ENCODE measurements at regions not wholly inside any gene's neighbourhood (a gene's known extent, or its start where the extent isn't known, plus 50 kb on each side); places are given as distances from the start of the nearest gene placed in this dataset.

DNA sequence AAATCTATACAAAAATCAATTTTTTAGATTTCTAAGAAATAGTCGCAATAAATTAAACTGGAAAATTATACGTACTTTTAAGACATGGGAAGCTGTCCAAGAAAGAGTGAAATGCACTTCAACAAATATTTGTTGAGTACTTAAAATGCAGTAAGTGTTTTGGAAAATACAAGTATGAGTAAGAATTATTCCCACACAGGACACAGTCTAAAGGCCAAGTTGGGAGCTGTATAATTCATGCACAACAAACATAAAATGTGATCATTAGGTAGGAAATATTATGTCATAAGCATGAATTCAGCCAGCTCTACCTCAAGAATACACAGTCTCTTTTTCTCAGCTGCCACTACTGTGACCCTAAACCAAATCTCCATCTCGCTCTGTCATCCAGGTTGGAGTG is 267.6 kb downstream of the CNTN3 start:
- Histone ChIP-seq H3K27me3 (no peaks in the 10 kb centered on the region), H3K27ac (no peak overlapping the region), H3K36me3 (no peaks in the 10 kb centered on the region), H3K4me3 (no peak overlapping the region), H3K9me3 (no peaks in the 10 kb centered on the region), H3K4me1 (no peaks in the 10 kb centered on the region)
- no peak for DNase-seq
- TF ChIP-seq, protein P1, sequence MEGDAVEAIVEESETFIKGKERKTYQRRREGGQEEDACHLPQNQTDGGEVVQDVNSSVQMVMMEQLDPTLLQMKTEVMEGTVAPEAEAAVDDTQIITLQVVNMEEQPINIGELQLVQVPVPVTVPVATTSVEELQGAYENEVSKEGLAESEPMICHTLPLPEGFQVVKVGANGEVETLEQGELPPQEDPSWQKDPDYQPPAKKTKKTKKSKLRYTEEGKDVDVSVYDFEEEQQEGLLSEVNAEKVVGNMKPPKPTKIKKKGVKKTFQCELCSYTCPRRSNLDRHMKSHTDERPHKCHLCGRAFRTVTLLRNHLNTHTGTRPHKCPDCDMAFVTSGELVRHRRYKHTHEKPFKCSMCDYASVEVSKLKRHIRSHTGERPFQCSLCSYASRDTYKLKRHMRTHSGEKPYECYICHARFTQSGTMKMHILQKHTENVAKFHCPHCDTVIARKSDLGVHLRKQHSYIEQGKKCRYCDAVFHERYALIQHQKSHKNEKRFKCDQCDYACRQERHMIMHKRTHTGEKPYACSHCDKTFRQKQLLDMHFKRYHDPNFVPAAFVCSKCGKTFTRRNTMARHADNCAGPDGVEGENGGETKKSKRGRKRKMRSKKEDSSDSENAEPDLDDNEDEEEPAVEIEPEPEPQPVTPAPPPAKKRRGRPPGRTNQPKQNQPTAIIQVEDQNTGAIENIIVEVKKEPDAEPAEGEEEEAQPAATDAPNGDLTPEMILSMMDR (IDR thresholded peaks at IDR 0.05): no peak
- intact Hi-C loops (cut with DNase I; ENCODE audit: low total_unique reads): no loop called here

DNA sequence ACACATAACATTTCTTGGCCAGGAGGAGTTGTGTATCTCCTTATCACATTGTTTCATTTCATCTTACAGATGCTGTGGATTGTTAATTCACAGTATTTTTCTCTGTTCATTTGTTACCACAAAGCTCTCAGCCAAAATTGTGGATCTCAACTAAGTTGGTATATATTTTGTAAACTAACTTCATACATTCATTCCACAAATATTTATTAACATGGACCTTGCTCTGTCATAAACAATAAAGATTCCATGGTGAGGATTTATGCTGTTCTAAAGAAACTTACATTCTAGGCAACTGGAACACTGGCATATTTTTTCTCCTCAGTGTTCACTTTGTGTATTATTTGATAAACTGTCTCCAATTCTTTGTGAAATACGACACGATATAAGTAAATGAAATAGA is 268.8 kb downstream of the CNTN3 start:
- Histone ChIP-seq H3K27ac (no peak overlapping the region), H3K9me3 (no peaks in the 10 kb centered on the region), H3K4me1 (no peaks in the 10 kb centered on the region), H3K27me3 (no peaks in the 10 kb centered on the region), H3K36me3 (no peaks in the 10 kb centered on the region), H3K4me3 (no peak overlapping the region)
- intact Hi-C loops (cut with DNase I; ENCODE audit: low total_unique reads): no loop called here
- no peak for DNase-seq
- TF ChIP-seq, protein P1 (IDR thresholded peaks at IDR 0.05): no peak

DNA sequence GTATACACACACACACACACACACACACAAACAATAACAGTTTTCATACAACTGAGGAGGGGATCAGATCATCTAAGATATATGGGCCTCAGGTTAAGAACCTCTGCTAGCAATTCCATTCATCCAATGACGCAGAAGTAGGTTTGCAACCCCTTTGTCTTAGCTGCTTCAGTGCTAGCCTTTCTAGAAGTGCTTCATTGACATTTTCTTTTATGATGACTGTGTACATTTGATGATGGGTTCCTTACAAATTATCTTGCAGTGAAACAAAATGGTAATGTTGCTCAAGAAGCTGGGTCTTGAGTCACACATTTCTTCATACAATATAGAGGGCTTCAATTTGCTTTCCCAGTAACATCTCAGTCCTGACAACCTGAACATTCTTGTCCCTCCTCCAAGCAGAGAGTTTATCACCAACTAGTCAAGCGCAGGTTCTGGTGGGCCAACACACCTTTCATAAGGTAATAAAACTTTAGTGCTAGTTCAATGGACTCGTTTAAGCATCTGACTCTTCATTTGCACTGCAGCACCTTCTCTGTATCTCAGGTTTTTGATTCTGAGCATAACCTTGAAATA is 269.5 kb downstream of the CNTN3 start:
- intact Hi-C loops (cut with DNase I; ENCODE audit: low total_unique reads): no loop called here
- no peak for DNase-seq
- H3K27me3 ChIP-seq: no peaks in the 10 kb centered on the region

DNA sequence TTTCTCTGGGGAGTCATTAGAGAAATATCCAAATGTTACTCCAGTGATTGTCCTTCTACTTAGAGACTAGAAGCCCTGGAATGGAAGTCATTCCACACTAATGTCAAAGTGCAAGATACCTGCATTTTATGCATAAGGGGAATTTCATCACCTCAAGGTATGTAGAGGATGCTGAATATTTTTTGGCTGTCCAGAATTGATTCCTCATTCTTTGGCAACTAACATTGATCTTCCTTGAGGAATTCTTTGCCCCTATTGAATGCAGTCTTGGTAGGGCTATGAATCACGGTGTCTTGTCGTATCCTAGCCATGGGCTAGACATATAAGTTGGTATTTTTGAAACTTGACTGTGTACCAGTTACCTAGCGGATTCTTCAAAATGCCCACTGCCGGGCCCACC is 271.1 kb downstream of the CNTN3 start:
- Histone ChIP-seq H3K27ac (no peak overlapping the region), H3K36me3 (no peaks in the 10 kb centered on the region), H3K27me3 (no peaks in the 10 kb centered on the region), H3K4me3 (no peak overlapping the region), H3K9me3 (no peaks in the 10 kb centered on the region), H3K4me1 (no peaks in the 10 kb centered on the region)
- no peak for DNase-seq
- intact Hi-C loops (cut with DNase I; ENCODE audit: low total_unique reads): no loop called here
- TF ChIP-seq, protein P1 (IDR thresholded peaks at IDR 0.05): no peak

More for the DNA sequence above, 269.5 kb downstream of the CNTN3 start:
- TF ChIP-seq, protein P1 (IDR thresholded peaks at IDR 0.05): no peak
- no peaks in the 10 kb centered on the region for H3K4me1 ChIP-seq
- no peak overlapping the region for H3K27ac ChIP-seq
- no peaks in the 10 kb centered on the region for H3K36me3 ChIP-seq
- H3K9me3 ChIP-seq: no peaks in the 10 kb centered on the region
- no peak overlapping the region for H3K4me3 ChIP-seq

DNA sequence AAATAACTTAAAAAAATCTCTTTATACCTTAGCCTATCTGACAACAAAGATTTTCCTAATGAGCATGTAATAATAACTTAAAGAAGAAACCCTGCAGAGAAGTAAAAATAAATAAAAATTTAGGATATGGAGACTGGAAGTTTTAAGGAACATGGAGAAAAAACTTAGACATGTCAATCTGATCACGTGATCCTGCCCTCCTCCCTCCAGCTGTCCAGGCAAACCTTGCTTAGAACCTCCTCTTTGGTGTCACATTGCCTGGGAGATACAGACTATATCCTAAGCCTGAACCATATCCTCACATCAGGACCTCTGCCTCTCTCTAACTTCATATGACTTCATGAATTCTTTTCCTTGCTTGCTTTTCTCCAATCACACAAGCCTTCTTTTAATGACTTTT is 275.5 kb downstream of the CNTN3 start:
- Histone ChIP-seq H3K27ac (no peak overlapping the region), H3K36me3 (no peaks in the 10 kb centered on the region), H3K27me3 (no peaks in the 10 kb centered on the region), H3K9me3 (no peaks in the 10 kb centered on the region), H3K4me1 (no peaks in the 10 kb centered on the region), H3K4me3 (no peak overlapping the region)
- intact Hi-C loops (cut with DNase I; ENCODE audit: low total_unique reads): no loop called here
- TF ChIP-seq, protein P1 (IDR thresholded peaks at IDR 0.05): no peak
- no peak for DNase-seq

- no peak for DNase-seq
- Histone ChIP-seq H3K27me3 (no peaks in the 10 kb centered on the region), H3K27ac (no peak overlapping the region), H3K4me3 (no peak overlapping the region), H3K36me3 (no peaks in the 10 kb centered on the region), H3K9me3 (no peaks in the 10 kb centered on the region), H3K4me1 (no peaks in the 10 kb centered on the region)
- TF ChIP-seq, protein P1 (IDR thresholded peaks at IDR 0.05): no peak
- intact Hi-C loops (cut with DNase I; ENCODE audit: low total_unique reads): no loop called here
Observed at GRCh38 chr3:74332165-74332564, 282.3 kb downstream of the CNTN3 start.

Data from tibial artery (tissue), 4 donors.